CD4-positive, alpha-beta T cell treated with Interleukin-15 for 4 hours (primary cell): ENCODE measurements at regions not wholly inside any gene's neighbourhood (a gene's known extent, or its start where the extent isn't known, plus 50 kb on each side); places are given as distances from the start of the nearest gene placed in this dataset.

Experiments
- DNase-seq: peaks from one replicate; pipeline ENCODE4 v3.0.0-alpha.2; 2020; ENCODE audit warnings: low spot score

GRCh38 chr1:201772178-201772577, 56.8 kb upstream of the IPO9 start:
- no peak for DNase-seq

GRCh38 chr1:201773764-201774163, 55.2 kb upstream of the IPO9 start:
- no peak for DNase-seq

- DNase-seq: no peak
Measured at GRCh38 chr1:201774224-201774982, 54.6 kb upstream of the IPO9 start.

- no peak for DNase-seq
Measured at GRCh38 chr1:201774983-201775344, 54.0 kb upstream of the IPO9 start.

GRCh38 chr1:201775380-201775779, 53.6 kb upstream of the IPO9 start:
- DNase-seq: no peak

- no peak for DNase-seq
Measured at GRCh38 chr1:201778279-201779065, 50.5 kb upstream of the IPO9 start.
